ENCODE measurements at regions not wholly inside any gene's neighbourhood (a gene's known extent, or its start where the extent isn't known, plus 50 kb on each side); places are given as distances from the start of the nearest gene placed in this dataset.

- DNase-seq = no peak
Measured at GRCh38 chr12:94748726-94749421, 98.5 kb upstream of the TMCC3 start.

DNA sequence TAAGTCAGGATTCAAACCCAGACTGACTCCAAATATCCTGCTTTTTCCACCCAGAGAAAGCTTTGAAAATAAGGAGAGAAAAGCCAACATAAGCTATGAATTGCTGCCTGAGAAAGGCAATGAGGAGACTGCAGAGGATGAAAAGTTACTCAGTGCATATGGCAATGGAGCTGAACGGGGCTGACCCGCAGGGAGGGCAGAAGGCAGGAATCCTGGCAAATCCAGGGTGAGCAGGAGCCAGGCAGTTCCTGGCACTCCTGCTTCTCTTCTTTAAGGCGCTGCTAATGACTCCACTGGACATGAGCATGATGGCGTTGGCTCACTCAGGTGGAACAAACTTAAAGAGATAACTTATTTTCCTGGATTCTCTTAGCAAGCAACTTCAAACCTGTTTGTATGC lies 95.2 kb upstream of the TMCC3 start:
- DNase-seq = no peak

DNA sequence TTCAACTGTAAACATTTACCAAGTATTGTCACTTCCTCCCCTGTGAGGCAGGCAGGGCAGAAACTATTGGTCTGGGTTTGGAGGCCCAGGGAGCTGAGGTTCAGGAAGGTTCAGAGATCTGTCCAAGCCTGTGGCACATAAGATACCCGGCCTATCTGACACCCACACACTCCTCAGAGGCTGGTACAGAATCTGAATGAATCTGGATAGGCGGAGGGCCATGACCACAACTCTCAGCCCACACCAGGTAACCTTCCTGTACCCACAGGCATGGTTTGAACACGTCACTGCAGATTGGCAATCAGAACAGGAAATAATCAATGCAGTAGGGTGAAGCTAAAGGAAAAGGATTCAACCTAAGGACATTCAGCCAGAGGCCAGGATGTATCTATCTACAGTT lies 92.8 kb upstream of the TMCC3 start:
- DNase-seq = no peak

DNA sequence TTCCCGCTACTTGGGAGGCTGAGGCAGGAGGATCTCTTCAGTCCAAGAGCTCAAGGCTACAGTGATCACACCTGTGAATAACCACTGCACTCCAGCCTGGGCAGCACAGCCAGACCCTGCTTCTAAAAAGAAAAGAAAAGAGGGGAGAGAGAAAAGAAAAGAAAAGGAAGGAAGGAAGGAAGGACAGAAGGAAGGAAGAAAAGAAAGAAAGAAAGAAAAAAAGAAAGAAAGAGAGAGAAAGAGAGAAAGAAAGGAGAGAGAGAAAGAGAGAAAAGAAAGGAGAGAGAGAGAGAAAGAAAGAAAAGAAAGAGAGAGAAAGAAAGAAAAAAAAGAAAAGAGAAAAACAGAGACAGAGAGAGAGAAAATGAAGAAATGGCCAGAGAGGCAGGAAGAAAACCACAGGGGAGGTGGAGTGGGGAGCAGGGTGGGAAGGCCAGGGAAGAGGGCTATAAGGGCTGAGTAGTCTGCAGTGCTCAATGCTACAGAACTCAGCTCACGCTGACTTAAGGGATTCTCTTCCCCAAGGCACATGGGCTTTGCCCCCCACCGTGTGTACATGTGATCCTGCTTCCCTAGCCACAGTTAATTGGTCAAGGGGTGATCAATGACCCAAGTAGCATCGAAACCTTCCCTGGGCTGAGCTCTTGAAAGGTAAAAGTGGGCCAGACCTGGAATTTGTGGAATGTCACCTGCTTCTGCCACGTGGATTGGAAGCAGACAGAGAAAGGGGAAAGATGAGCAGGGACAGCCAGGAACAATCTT lies 90.4 kb upstream of the TMCC3 start:
- no peak for DNase-seq

- DNase-seq = no peak
Measured at GRCh38 chr12:94736820-94737219, 86.5 kb upstream of the TMCC3 start.

- DNase-seq = no peak
Measured at GRCh38 chr12:94736004-94736403, 85.6 kb upstream of the TMCC3 start.

- no peak for DNase-seq
Measured at GRCh38 chr12:94733727-94734126, 83.4 kb upstream of the TMCC3 start.

- no peak for DNase-seq
Measured at GRCh38 chr12:94732367-94732990, 82.1 kb upstream of the TMCC3 start.

- DNase-seq = no peak
Measured at GRCh38 chr12:94731733-94732360, 81.5 kb upstream of the TMCC3 start.

GRCh38 chr12:94730847-94731246 lies 80.5 kb upstream of the TMCC3 start:
- no peak for DNase-seq

GRCh38 chr12:94726236-94726835 lies 76.0 kb upstream of the TMCC3 start:
- no peak for DNase-seq

GRCh38 chr12:94725375-94726168 lies 75.2 kb upstream of the TMCC3 start:
- no peak for DNase-seq

DNA sequence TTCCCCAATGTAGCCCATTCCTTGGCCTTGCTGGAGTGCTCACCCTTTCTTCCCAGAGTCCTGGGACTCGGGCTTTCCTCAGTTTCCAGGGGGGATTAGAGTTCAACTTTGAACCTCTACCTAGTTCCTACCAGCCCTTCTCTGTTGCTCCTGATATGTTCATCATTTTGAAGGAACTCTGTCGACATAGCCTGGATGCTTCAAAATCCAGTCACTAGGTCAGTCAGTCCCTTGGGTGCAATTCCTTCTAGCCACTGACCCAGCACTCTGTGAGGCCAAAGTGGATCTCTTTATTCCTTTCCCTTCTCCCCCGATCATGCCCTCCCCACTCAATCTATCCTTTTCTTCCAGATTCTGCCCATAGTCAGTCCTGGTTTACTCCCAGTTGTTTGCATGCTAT lies 72.3 kb upstream of the TMCC3 start:
- no peak for DNase-seq

GRCh38 chr12:94721173-94721572 lies 70.8 kb upstream of the TMCC3 start:
- no peak for DNase-seq

DNA sequence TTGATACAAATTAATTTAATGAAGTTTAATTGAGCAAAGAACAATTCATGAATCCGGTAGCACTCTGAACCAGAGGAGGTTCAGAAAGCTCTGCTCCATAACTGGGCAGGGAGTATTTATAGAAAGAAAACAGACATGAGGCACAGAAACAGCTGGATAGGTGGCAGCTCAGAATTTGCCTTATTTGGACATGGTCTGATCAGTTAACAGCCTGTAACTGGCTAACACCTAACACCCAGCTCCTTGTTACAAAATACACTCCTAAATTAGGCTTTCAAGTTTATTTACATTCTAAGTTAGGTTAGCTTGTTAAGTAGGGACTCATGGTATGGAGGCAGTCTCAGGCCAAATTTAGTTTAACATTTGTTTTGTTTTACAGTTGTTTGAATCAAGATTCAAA lies 67.8 kb upstream of the TMCC3 start:
- no peak for DNase-seq

- DNase-seq = no peak
Measured at GRCh38 chr12:94717656-94718055, 67.3 kb upstream of the TMCC3 start.

- DNase-seq = no peak
Measured at GRCh38 chr12:94717108-94717507, 66.8 kb upstream of the TMCC3 start.

- no peak for DNase-seq
Measured at GRCh38 chr12:94716339-94716738, 66.0 kb upstream of the TMCC3 start.

GRCh38 chr12:94714378-94715114 lies 64.2 kb upstream of the TMCC3 start:
- DNase-seq = no peak

DNA sequence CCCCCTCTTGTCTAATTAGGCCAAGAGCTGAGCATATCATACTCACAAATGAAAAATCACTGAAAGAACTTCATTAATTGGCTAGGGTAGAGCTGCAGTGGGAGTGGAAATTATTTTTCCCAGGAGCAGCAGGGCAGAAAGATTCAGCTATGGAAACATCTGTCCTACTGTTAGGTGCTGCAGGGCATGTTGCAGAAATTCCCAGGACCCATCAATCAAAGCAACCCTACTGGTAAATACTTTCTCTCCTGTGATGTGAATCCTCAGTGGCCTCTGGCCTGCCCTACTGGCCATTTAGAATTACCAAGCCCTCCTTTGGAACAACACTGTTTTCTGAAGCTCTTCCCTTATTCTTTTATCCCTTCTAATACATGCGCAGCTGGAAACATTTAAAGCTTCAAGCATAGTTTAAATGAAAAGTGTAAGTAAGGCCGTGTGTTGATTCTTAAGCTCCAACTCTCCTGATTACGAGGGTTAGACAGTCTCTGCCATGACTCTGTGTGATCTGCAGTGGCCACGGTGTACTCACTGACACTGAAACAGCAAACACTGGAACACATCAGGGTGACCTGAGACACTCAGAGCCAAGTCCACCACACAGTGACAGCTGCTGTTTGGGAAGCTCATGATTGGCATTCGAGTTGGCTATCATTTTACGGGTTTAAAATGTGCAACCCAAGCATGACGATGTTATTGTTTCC lies 62.6 kb upstream of the TMCC3 start:
- no peak for DNase-seq

DNA sequence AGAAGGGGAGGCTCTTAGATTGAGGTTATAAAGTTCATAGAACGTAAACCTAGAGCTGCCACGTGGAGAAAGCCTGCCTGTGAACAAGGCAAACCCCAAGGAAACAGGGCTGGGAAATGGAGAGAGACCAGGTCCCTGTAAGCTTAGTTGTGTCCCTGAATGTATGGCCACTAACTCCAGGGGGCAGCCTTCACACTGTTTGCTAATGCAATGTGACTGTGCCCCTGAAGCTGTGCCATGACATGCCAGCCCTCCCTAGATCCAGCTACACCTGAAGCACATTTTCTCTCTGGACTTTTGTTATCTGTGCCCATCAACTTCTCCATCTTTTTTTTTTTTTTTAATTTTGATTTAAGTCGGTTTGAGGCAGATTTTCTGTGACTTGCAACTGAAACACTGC lies 60.6 kb upstream of the TMCC3 start:
- DNase-seq = no peak
